Left ventricle myocardium inferior (tissue), 1 donor: ENCODE measurements at regions not wholly inside any gene's neighbourhood (a gene's known extent, or its start where the extent isn't known, plus 50 kb on each side); places are given as distances from the start of the nearest gene placed in this dataset.

Source experiments
- DNase-seq: peaks from one replicate; pipeline ENCODE4 v3.0.0-alpha.2; 2020
- H3K27ac ChIP-seq: fragments of 200-600 bp; replicated peaks from 2 replicates; pipeline ENCODE4 v1.8.0; 2021
- H3K27me3 ChIP-seq: fragments of 200-600 bp; 2 replicates; pipeline ENCODE4 v1.8.0; 2021; ENCODE audit warnings: low read depth
- H3K36me3 ChIP-seq: fragments of 200-600 bp; 2 replicates; pipeline ENCODE4 v1.8.0; 2021
- H3K4me1 ChIP-seq: fragments of 200-600 bp; 2 replicates; pipeline ENCODE4 v1.8.0; 2021
- H3K4me3 ChIP-seq: fragments of 200-600 bp; 2 replicates; pipeline ENCODE4 v1.8.0; 2021; ENCODE audit warnings: mild to moderate bottlenecking, moderate library complexity
- H3K9me3 ChIP-seq: fragments of 200-600 bp; replicated peaks from 2 replicates; pipeline ENCODE4 v1.8.0; 2021
- CTCF ChIP-seq: fragments of 200-600 bp; IDR thresholded peaks from 2 replicates; pipeline ENCODE4 v1.8.0; 2021; ENCODE audit warnings: antibody characterized with exemption, mild to moderate bottlenecking, borderline replicate concordance
- intact Hi-C: fragments of 100-400 bp; cut with micrococcal nuclease; formaldehyde crosslinking; loops from one replicate; pipeline ENCODE4 v1.11.0; 2022
- donor health status: DM: no; HTN: yes; CAD: no; lungs with severe emphysema.

GRCh38 chr10:120385992-120386391 lies 71.0 kb upstream of the PLPP4 start:
- DNase-seq, result no peak
- Histone ChIP-seq H3K27ac (no peak overlapping the region), H3K27me3 (peaks cover 3% of the 10 kb centered on the region), H3K4me3 (no peak overlapping the region), H3K9me3 (no peaks in the 10 kb centered on the region), H3K36me3 (no peaks in the 10 kb centered on the region), H3K4me1 (no peaks in the 10 kb centered on the region)
- no peak for TF ChIP-seq CTCF
- intact Hi-C loops, result no loop called here

DNA sequence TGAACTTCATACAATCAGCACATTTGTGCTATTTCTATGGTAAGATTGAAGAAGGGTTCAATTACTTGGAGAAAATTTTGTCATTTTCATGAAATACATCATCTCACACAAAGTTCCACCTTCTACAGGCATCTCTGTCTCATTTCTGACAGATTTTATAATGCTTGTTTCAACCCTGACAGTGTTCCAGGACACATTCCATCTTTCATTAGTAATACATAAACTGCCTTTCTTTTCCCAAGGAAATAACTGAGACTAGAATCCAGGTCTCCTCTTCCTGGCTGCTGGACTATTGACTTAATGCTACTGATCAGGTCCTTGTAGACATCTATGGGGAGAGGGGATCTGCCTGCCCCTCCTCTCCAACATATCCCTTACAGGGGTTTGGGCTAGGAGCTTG lies 70.1 kb upstream of the PLPP4 start:
- H3K36me3 ChIP-seq, result no peaks in the 10 kb centered on the region

GRCh38 chr10:120387326-120387725 lies 69.7 kb upstream of the PLPP4 start:
- Histone ChIP-seq H3K27me3 (peaks cover 10% of the 10 kb centered on the region), H3K4me3 (no peak overlapping the region), H3K36me3 (no peaks in the 10 kb centered on the region), H3K4me1 (no peaks in the 10 kb centered on the region), H3K9me3 (no peaks in the 10 kb centered on the region), H3K27ac (no peak overlapping the region)
- no peak for TF ChIP-seq CTCF
- DNase-seq, result no peak
- intact Hi-C loops, result no loop called here

More for the DNA sequence above, 70.1 kb upstream of the PLPP4 start:
- no peaks in the 10 kb centered on the region for H3K4me1 ChIP-seq
- no peak for DNase-seq
- no peak overlapping the region for H3K4me3 ChIP-seq
- no peaks in the 10 kb centered on the region for H3K9me3 ChIP-seq
- TF ChIP-seq CTCF, result no peak
- peaks cover 7% of the 10 kb centered on the region for H3K27me3 ChIP-seq
- intact Hi-C loops, result no loop called here
- H3K27ac ChIP-seq, result no peak overlapping the region

- Histone ChIP-seq H3K27me3 (peaks cover 25% of the 10 kb centered on the region), H3K27ac (no peak overlapping the region), H3K36me3 (no peaks in the 10 kb centered on the region), H3K4me1 (no peaks in the 10 kb centered on the region), H3K4me3 (no peak overlapping the region), H3K9me3 (no peaks in the 10 kb centered on the region)
- intact Hi-C loops, result no loop called here
- no peak for DNase-seq
- TF ChIP-seq CTCF, result no peak
These were observed 64.8 kb upstream of the PLPP4 start for GRCh38 chr10:120392245-120392644.

DNA sequence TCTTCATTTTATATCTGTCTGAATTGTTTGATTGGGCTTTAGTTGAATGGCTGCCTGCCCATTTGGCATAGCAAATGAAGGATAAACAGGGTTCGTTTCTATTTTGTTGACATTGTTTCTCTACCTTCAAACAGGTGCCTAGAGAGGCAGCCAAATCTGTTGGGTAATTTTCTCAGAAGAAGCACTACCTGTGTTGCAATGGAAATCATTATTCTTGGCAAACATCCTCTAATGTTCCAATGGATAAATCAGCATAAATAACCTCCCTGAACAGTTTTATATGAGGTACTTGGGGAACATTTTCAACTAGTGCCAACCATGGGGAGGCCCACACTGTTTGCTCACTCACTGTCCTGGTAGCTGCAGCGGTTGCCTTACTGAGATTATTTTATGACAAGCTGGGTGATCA lies 64.4 kb upstream of the PLPP4 start:
- Histone ChIP-seq H3K27me3 (peaks cover 25% of the 10 kb centered on the region), H3K4me1 (no peaks in the 10 kb centered on the region), H3K36me3 (no peaks in the 10 kb centered on the region), H3K9me3 (no peaks in the 10 kb centered on the region), H3K4me3 (no peak overlapping the region), H3K27ac (no peak overlapping the region)
- intact Hi-C loops, result no loop called here
- TF ChIP-seq CTCF, result no peak
- DNase-seq, result no peak

- H3K27ac ChIP-seq, result no peak overlapping the region
- H3K4me3 ChIP-seq, result no peak overlapping the region
- no peak for TF ChIP-seq CTCF
- no peaks in the 10 kb centered on the region for H3K4me1 ChIP-seq
- peaks cover 22% of the 10 kb centered on the region for H3K27me3 ChIP-seq
- no peak for DNase-seq
- intact Hi-C loops, result no loop called here
- H3K9me3 ChIP-seq, result peaks cover 13% of the 10 kb centered on the region
- no peaks in the 10 kb centered on the region for H3K36me3 ChIP-seq
These were observed 62.6 kb upstream of the PLPP4 start for GRCh38 chr10:120394446-120394845.
